H1 (cell line): ENCODE measurements at regions not wholly inside any gene's neighbourhood (a gene's known extent, or its start where the extent isn't known, plus 50 kb on each side); places are given as distances from the start of the nearest gene placed in this dataset.

Source experiments
- CTCF ChIA-PET: fragments of 300-600 bp; sonication (Branson Sonifier 250); formaldehyde crosslinking; loops from one replicate; lab custom pipeline; 2021; ENCODE audit not compliant: partially characterized antibody; lab: Charles Lee
- POLR2A ChIA-PET: fragments of 300-600 bp; sonication (Branson Sonifier 250); formaldehyde crosslinking; loops from one replicate; lab custom pipeline; 2021; ENCODE audit warnings: inconsistent platforms; ENCODE audit not compliant: partially characterized antibody; lab: Charles Lee
- DNase-seq, 2 experiments: peaks; one replicate each; pipeline versions ENCODE4 v3.0.0 to v3.0.0-alpha.2; 2010 to 2022; ENCODE audit warnings: low spot score in 2 of 2, low read depth in 1 of 2, mixed read lengths in 1 of 2
- FAIRE-seq: peaks from 2 replicates; lab custom pipeline; 2011; peaks lifted over from hg19 to GRCh38; lab: Jason Lieb, UNC
- H2AFZ ChIP-seq: 2 replicates; pipeline ENCODE4 v1.8.1; 2012; ENCODE audit warnings: low read length, inconsistent platforms
- H2AK5ac ChIP-seq: 2 replicates; pipeline ENCODE4 v1.6.1; 2013; ENCODE audit warnings: low read depth, low read length
- H2BK120ac ChIP-seq: replicated peaks from 2 replicates; pipeline ENCODE3; 2013; ENCODE audit warnings: low read depth, low read length, inconsistent platforms
- H2BK12ac ChIP-seq: 2 replicates; pipeline ENCODE4 v1.6.1; 2013; ENCODE audit warnings: low read depth, low read length
- H2BK15ac ChIP-seq: 2 replicates; pipeline ENCODE4 v1.6.1; 2013; ENCODE audit warnings: low read length
- H2BK20ac ChIP-seq: 2 replicates; pipeline ENCODE4 v1.6.1; 2013; ENCODE audit warnings: low read length
- H2BK5ac ChIP-seq: 2 replicates; pipeline ENCODE4 v1.6.1; 2013; ENCODE audit warnings: low read depth, low read length
- H3K14ac ChIP-seq: 2 replicates; pipeline ENCODE4 v1.6.1; 2013; ENCODE audit warnings: inconsistent platforms; ENCODE audit not compliant: insufficient read length
- H3K18ac ChIP-seq: 2 replicates; pipeline ENCODE4 v1.6.1; 2013; ENCODE audit warnings: low read length; ENCODE audit errors: extremely low read depth
- H3K23ac ChIP-seq: 2 replicates; pipeline ENCODE4 v1.6.1; 2013; ENCODE audit warnings: inconsistent platforms; ENCODE audit not compliant: insufficient read length
- H3K23me2 ChIP-seq: 2 replicates; pipeline ENCODE4 v1.6.1; 2013; ENCODE audit warnings: low read depth, low read length
- H3K27ac ChIP-seq: 2 replicates; pipeline ENCODE4 v1.6.1; 2011; ENCODE audit warnings: low read depth, low read length, inconsistent platforms
- H3K27me3 ChIP-seq, 4 experiments: replicated peaks in 1 of 4; 1 replicate in 1 of 4; 2 replicates in 3 of 4; pipeline versions ENCODE4 v1.6.1 to v1.8.1; 2011 to 2013; ENCODE audit warnings: low read length in 3 of 4, mild to moderate bottlenecking in 3 of 4, inconsistent platforms in 2 of 4, mixed read lengths in 2 of 4, moderate library complexity in 1 of 4; ENCODE audit not compliant: control insufficient read depth in 3 of 4, insufficient read depth in 3 of 4; ENCODE audit errors: extremely low read depth in 1 of 4
- H3K36me3 ChIP-seq, 4 experiments: 2 replicates each; pipeline versions ENCODE4 v1.6.1 to v1.8.1; 2011 to 2013; ENCODE audit warnings: mild to moderate bottlenecking in 4 of 4, low read length in 3 of 4, moderate library complexity in 2 of 4, control low read depth in 1 of 4, inconsistent platforms in 1 of 4; ENCODE audit not compliant: insufficient read depth in 4 of 4, control insufficient read depth in 2 of 4
- H3K4ac ChIP-seq: replicated peaks from 2 replicates; pipeline ENCODE3; 2013; ENCODE audit warnings: low read length, low read depth, mixed read lengths, inconsistent platforms; ENCODE audit not compliant: insufficient read length
- H3K4me1 ChIP-seq, 4 experiments: replicated peaks in 1 of 4; 1 replicate in 1 of 4; 2 replicates in 3 of 4; pipeline versions ENCODE4 v1.6.1 to v1.8.1; 2011 to 2013; ENCODE audit warnings: low read length in 3 of 4, inconsistent platforms in 2 of 4, mixed read lengths in 1 of 4; ENCODE audit not compliant: insufficient read depth in 4 of 4, control insufficient read depth in 3 of 4
- H3K4me2 ChIP-seq, 2 experiments: 2 replicates each; pipeline versions ENCODE4 v1.6.1 to v1.8.1; 2011 to 2013; ENCODE audit warnings: low read depth in 2 of 2, low read length in 2 of 2, control low read depth in 1 of 2, inconsistent platforms in 1 of 2, mild to moderate bottlenecking in 1 of 2; ENCODE audit not compliant: insufficient read depth in 1 of 2
- H3K4me3 ChIP-seq, 4 experiments: fragments of 200-600, 300-600 bp in 1 of 4; sonication (generic), shearing (Covaris generic), sonication (Bioruptor Twin) in 1 of 4; 2 replicates each; pipeline versions ENCODE4 v1.5.1 to v1.8.1; 2011 to 2016; ENCODE audit warnings: low read length in 4 of 4, low read depth in 3 of 4, control low read depth in 2 of 4, inconsistent platforms in 2 of 4, mild to moderate bottlenecking in 2 of 4, mixed read lengths in 1 of 4, moderate library complexity in 1 of 4; ENCODE audit not compliant: insufficient read depth in 2 of 4; ENCODE audit errors: extremely low read depth in 1 of 4
- H3K56ac ChIP-seq: replicated peaks from 2 replicates; pipeline ENCODE3; 2013; ENCODE audit warnings: low read depth, mild to moderate bottlenecking, mixed read lengths, low read length, inconsistent platforms; ENCODE audit not compliant: insufficient read length
- H3K79me1 ChIP-seq: 2 replicates; pipeline ENCODE4 v1.6.1; 2013; ENCODE audit warnings: low read depth, low read length, control low read depth
- H3K79me2 ChIP-seq, 2 experiments: 2 replicates each; pipeline versions ENCODE4 v1.6.1 to v1.8.1; 2012 to 2013; ENCODE audit warnings: low read length in 2 of 2, mild to moderate bottlenecking in 2 of 2, inconsistent platforms in 1 of 2; ENCODE audit not compliant: insufficient read depth in 2 of 2, control insufficient read depth in 1 of 2
- H3K9ac ChIP-seq, 4 experiments: replicated peaks in 1 of 4; 1 replicate in 1 of 4; 2 replicates in 3 of 4; pipeline versions ENCODE4 v1.6.1 to v1.8.1; 2011 to 2013; ENCODE audit warnings: low read depth in 3 of 4, low read length in 3 of 4, control low read depth in 2 of 4, mild to moderate bottlenecking in 2 of 4, moderate library complexity in 2 of 4, inconsistent platforms in 1 of 4; ENCODE audit errors: extremely low read depth in 1 of 4
- H3K9me3 ChIP-seq, 2 experiments: 2 replicates each; pipeline versions ENCODE4 v1.6.1 to v1.8.1; 2012 to 2013; ENCODE audit warnings: mild to moderate bottlenecking in 2 of 2, moderate library complexity in 2 of 2, control low read depth in 1 of 2, inconsistent platforms in 1 of 2, low read depth in 1 of 2, low read length in 1 of 2, mixed read lengths in 1 of 2; ENCODE audit not compliant: insufficient read depth in 2 of 2
- H4K20me1 ChIP-seq, 2 experiments: replicated peaks in 1 of 2; 2 replicates each; pipeline versions ENCODE3 to v1.8.1; 2011 to 2013; ENCODE audit warnings: inconsistent platforms in 2 of 2, low read length in 2 of 2, mild to moderate bottlenecking in 1 of 2; ENCODE audit not compliant: insufficient read depth in 2 of 2, control insufficient read depth in 1 of 2
- H4K5ac ChIP-seq: 2 replicates; pipeline ENCODE4 v1.6.1; 2013; ENCODE audit warnings: low read length, low read depth, mixed read lengths, inconsistent platforms; ENCODE audit not compliant: insufficient read length
- H4K8ac ChIP-seq: 2 replicates; pipeline ENCODE4 v1.8.0; 2013; ENCODE audit warnings: mild to moderate bottlenecking, moderate library complexity, low read length, inconsistent platforms; ENCODE audit not compliant: insufficient read depth; ENCODE audit errors: extremely low read depth
- H4K91ac ChIP-seq: replicated peaks from 2 replicates; pipeline ENCODE3; 2013; ENCODE audit warnings: low read length, mixed read lengths, inconsistent platforms; ENCODE audit not compliant: insufficient read length
- BRCA1 ChIP-seq: IDR thresholded peaks from 2 replicates; pipeline ENCODE4 v1.6.1; 2012; ENCODE audit warnings: low read depth, low read length, improper control_type of control experiment
- NANOG ChIP-seq: IDR thresholded peaks from 2 replicates; pipeline ENCODE4 v1.6.1; 2011; ENCODE audit warnings: low read length, low read depth, mild to moderate bottlenecking, inconsistent platforms; ENCODE audit not compliant: insufficient read depth, poor library complexity, severe bottlenecking
- POLR2AphosphoS5 ChIP-seq: IDR thresholded peaks from 2 replicates; pipeline ENCODE4 v1.6.1; 2011; ENCODE audit warnings: low read depth, low read length
- POU5F1 ChIP-seq: IDR thresholded peaks from 2 replicates; pipeline ENCODE4 v1.6.1; 2011; ENCODE audit warnings: low read depth, mild to moderate bottlenecking, low read length, moderate library complexity
- SIX5 ChIP-seq: IDR thresholded peaks from 2 replicates; pipeline ENCODE4 v1.6.1; 2011; ENCODE audit warnings: mild to moderate bottlenecking, low read depth, low read length
- WGBS, 2 experiments: shearing (Covaris generic) in 1 of 2; methylation state at CpG; one replicate each; pipeline versions ENCODE4 v1.1.6 to v1.1.7; 2013 to 2015; ENCODE audit warnings: low lambda C conversion rate in 2 of 2, mixed read lengths in 2 of 2, inconsistent platforms in 1 of 2, low coverage in 1 of 2, missing lambda C conversion rate in 1 of 2; ENCODE audit not compliant: insufficient replicate concordance in 2 of 2, insufficient coverage in 1 of 2, insufficient read length in 1 of 2; ENCODE audit errors: extremely low coverage in 1 of 2, missing lambda C conversion rate in 1 of 2; 5-methylcytosine and 5-hydroxymethylcytosine counted together

DNA sequence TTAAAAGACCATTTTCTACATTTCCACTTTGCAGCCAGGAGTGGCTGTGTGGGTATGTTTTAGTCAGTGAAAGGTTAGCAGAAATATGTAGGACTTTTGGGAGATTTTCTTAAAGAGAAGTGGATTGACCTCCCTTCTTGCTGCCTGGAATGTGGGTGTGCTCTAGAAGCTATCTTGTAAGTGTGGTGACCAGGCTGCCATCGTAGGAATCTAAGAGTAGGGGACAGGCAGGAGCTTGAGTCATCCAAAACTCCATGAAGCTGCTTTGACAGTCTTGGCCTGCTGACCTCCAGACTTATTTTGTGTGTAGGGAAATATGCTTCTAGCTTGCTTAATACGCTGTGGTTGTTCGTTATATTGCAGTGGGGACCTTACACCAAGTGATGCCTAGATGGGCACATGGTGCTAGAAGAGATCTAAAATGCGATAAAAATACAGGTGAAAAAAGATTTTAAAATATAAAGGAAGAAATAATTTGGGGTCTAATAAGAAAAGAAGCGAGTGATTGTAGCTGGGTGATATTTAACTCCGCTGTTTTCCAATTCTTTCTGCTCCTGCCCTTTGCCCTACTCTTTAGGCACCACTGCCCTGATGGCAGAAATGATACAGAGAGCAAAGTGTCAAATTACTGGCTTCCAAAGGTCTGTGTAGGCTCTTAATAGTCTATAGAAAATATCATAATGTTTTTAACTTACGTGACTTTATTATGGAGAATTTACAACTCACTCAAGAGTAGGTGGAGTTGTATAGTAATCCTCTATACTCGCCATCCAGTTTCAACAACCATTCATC is 298.2 kb upstream of the ZNF608 start:
- no peaks in the 10 kb centered on the region for H3K36me3 ChIP-seq
- H4K91ac ChIP-seq: no peak overlapping the region
- TF ChIP-seq POLR2AphosphoS5: no peak
- no peak for TF ChIP-seq NANOG
- TF ChIP-seq BRCA1: no peak
- no peak for TF ChIP-seq SIX5
- no peak for TF ChIP-seq POU5F1
- H2AFZ ChIP-seq: no peak overlapping the region
- H2BK5ac ChIP-seq: no peak overlapping the region
- H3K4ac ChIP-seq: no peak overlapping the region
- H3K9me3 ChIP-seq: peaks cover 0 to 3% of the 10 kb centered on the region in 2 experiments; a peak in 1 of 4 replicates
- 90 to 100% methylated on average over 2 to 8 of the region's 8 CpGs for WGBS, 2 experiments
- H3K56ac ChIP-seq: no peak overlapping the region
- H4K5ac ChIP-seq: no peak overlapping the region
- no peak overlapping the region for H3K9ac ChIP-seq
- H2AK5ac ChIP-seq: no peak overlapping the region
- peaks cover 0 to 10% (median 2%) of the 10 kb centered on the region in 4 experiments; a peak in 3 of 7 replicates for H3K4me1 ChIP-seq
- no peak overlapping the region for H3K4me2 ChIP-seq
- no peak overlapping the region for H3K27ac ChIP-seq
- H2BK20ac ChIP-seq: 0 out of 2 replicates have a peak overlapping the region, but pooled peaks have one; percentile 3
- no peaks in the 10 kb centered on the region for H4K20me1 ChIP-seq
- DNase-seq: no peak
- CTCF ChIA-PET: interaction anchor here (1.0 kb wide), 1 partner anchor 44 kb away, joined by 3 read pairs; no protein-coding TSS in a partner anchor
- POLR2A ChIA-PET: no interaction called here
- FAIRE-seq: no peak
- no peaks in the 10 kb centered on the region for H3K79me2 ChIP-seq
- no peak overlapping the region for H3K23ac ChIP-seq
- H3K23me2 ChIP-seq: peaks cover 2% of the 10 kb centered on the region; the same call in 1 of the 2 replicates
- no peak overlapping the region for H3K4me3 ChIP-seq
- no peak overlapping the region for H2BK120ac ChIP-seq
- no peak overlapping the region for H3K18ac ChIP-seq
- H4K8ac ChIP-seq: no peak overlapping the region
- H2BK15ac ChIP-seq: no peak overlapping the region
- H2BK12ac ChIP-seq: no peak overlapping the region
- no peaks in the 10 kb centered on the region for H3K27me3 ChIP-seq
- H3K79me1 ChIP-seq: no peaks in the 10 kb centered on the region
- no peak overlapping the region for H3K14ac ChIP-seq
